ENCODE measurements at regions not wholly inside any gene's neighbourhood (a gene's known extent, or its start where the extent isn't known, plus 50 kb on each side); places are given as distances from the start of the nearest gene placed in this dataset.

- TF ChIP-seq YY1 (IDR thresholded peaks at IDR 0.05; ENCODE audit: extremely low read depth, insufficient replicate concordance, low read depth, low read length) (no peak), CTCF (IDR thresholded peaks at IDR 0.05 in 2 of 3, conservative IDR thresholded peaks at IDR 0.05 in 1 of 3; ENCODE audit: borderline replicate concordance in 1 of 3, insufficient read depth in 1 of 3, low read depth in 2 of 3, low read length in 2 of 3) (no peak), POLR2A (IDR thresholded peaks at IDR 0.05; ENCODE audit: borderline replicate concordance, extremely low read depth, insufficient read depth, insufficient read length) (no peak), MAX (IDR thresholded peaks at IDR 0.05) (no peak), RAD21 (IDR thresholded peaks at IDR 0.05; ENCODE audit: low read depth) (no peak), ATF3 (IDR thresholded peaks at IDR 0.05) (no peak), EZH2 (IDR thresholded peaks at IDR 0.05) (no peak), REST (IDR thresholded peaks at IDR 0.05; ENCODE audit: low read depth) (no peak)
These were observed 331.1 kb upstream of the NFIA start for GRCh38 chr1:60751306-60751705.

Data from HCT116 (cell line).